WERI-Rb-1 (cell line): ENCODE measurements at regions not wholly inside any gene's neighbourhood (a gene's known extent, or its start where the extent isn't known, plus 50 kb on each side); places are given as distances from the start of the nearest gene placed in this dataset.
A peak's percentile ranks its signal among the peaks of the same experiment; 100 is the strongest.

Experiments
- DNase-seq: peaks from one replicate; pipeline ENCODE4 v3.0.0-alpha.2; 2020
- H3K27ac ChIP-seq: fragments of 250-450 bp; sonication (Bioruptor Pico); 2 replicates; pipeline ENCODE4 v1.5.1; 2020; ENCODE audit warnings: mild to moderate bottlenecking, moderate library complexity
- H3K27me3 ChIP-seq: fragments of 250-450 bp; sonication (Bioruptor Pico); 2 replicates; pipeline ENCODE4 v1.5.1; 2021; ENCODE audit warnings: mild to moderate bottlenecking, low read depth, moderate library complexity; ENCODE audit not compliant: insufficient read depth, severe bottlenecking
- H3K36me3 ChIP-seq: fragments of 250-450 bp; sonication (Bioruptor Pico); 2 replicates; pipeline ENCODE4 v1.5.1; 2020; ENCODE audit warnings: mild to moderate bottlenecking, moderate library complexity
- H3K4me3 ChIP-seq: 2 replicates; pipeline ENCODE4 v1.5.1; 2011; ENCODE audit warnings: low read depth, mild to moderate bottlenecking, control low read depth, low read length
- H3K9me3 ChIP-seq: fragments of 250-450 bp; sonication (Bioruptor Pico); 2 replicates; pipeline ENCODE4 v1.5.1; 2021; ENCODE audit warnings: mild to moderate bottlenecking, moderate library complexity; ENCODE audit not compliant: severe bottlenecking
- CTCF ChIP-seq: IDR thresholded peaks from 2 replicates; pipeline ENCODE4 v1.5.1; 2011; ENCODE audit warnings: low read depth, mild to moderate bottlenecking, control low read depth, inconsistent platforms, low read length

DNA sequence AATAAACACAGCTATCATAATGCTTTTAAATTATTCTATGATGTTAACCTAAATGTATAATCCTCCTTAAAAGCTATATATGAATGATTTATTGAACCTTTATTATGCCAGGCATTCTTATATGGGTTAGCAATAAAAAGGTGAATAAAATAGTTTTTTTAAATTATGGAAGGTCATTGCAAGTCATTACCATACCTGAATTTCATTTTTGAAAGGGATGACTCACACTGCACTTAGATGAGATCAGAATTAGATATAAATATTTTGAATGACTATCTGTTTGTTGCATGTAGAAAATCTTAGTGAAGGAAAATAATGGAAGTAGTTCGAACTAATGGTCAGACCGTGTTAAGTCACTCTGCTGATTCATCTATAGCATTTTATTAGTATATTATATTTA is 822.3 kb downstream of the LUZP2 start:
- no peak for TF ChIP-seq CTCF
- Histone ChIP-seq H3K36me3 (no peaks in the 10 kb centered on the region), H3K9me3 (no peaks in the 10 kb centered on the region), H3K27me3 (peaks cover 3% of the 10 kb centered on the region), H3K27ac (no peak overlapping the region), H3K4me3 (no peak overlapping the region)
- DNase-seq = no peak

DNA sequence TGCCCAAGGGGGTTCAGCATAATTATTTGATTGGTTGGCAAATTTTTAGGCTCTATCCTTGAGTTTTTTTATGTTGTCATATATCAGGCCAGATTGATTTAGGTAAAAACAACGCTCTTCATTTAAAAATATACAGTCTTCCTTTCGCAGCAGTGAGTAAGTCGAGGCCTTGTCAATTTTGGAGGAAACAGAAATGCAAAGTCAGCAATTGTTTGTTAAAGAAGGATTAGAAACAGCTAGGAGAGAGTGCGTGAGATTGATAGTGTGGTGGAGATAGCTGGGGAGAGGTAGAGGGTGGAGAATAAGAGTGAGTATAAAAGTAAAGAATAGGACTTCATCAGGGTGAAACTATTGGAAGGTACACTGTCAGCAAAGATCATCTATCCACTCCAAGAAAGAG is 830.8 kb downstream of the LUZP2 start:
- DNase-seq = no peak
- Histone ChIP-seq H3K9me3 (no peaks in the 10 kb centered on the region), H3K4me3 (no peak overlapping the region), H3K36me3 (no peaks in the 10 kb centered on the region), H3K27ac (no peak overlapping the region), H3K27me3 (no peaks in the 10 kb centered on the region)
- no peak for TF ChIP-seq CTCF

DNA sequence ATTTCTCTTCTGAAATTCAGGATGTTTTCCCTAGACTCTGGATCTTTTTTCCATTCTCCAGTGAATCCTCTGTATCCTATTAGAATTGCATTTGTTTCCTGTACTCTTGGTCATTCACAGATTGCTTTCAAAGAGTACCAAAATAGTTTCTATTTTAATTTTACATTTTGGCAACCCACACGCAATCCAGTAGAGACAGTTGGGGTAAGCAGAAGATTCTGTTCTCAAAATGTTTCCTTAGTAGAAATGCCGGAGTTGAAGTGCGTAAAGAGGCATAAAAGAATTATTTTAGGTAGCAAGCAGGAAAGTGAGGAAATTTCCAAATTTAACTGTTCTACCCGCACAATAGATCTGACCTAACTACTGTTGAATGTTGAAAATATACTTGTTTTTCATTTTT is 842.4 kb downstream of the LUZP2 start:
- no peaks in the 10 kb centered on the region for H3K27me3 ChIP-seq
- H3K9me3 ChIP-seq = no peaks in the 10 kb centered on the region
- no peak for DNase-seq
- no peak overlapping the region for H3K27ac ChIP-seq
- TF ChIP-seq CTCF = no peak
- no peaks in the 10 kb centered on the region for H3K36me3 ChIP-seq
- H3K4me3 ChIP-seq = no peak overlapping the region

DNA sequence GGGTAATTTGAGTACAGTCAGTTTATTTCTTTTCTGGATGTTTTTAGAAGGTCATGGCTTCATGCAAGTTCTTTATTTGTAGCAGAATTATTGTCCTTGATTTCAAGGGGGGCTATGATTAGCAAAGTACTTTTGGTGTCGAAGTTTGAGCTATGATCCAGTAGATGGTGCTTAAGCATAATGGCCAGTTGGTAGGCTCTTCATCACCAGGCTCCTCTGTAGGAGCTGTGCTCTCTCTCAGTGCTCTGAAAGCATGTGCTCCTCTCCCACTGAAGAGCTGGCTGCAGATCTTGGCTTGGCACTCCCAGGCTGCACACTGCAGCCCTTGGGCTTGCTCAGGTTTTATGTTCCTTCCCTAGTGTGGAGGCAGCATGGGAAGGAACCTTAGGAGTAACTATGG is 852.7 kb downstream of the LUZP2 start:
- H3K27ac ChIP-seq = no peak overlapping the region
- H3K9me3 ChIP-seq = no peaks in the 10 kb centered on the region
- no peaks in the 10 kb centered on the region for H3K36me3 ChIP-seq
- TF ChIP-seq CTCF = no peak
- peaks cover 3% of the 10 kb centered on the region for H3K27me3 ChIP-seq
- H3K4me3 ChIP-seq = no peak overlapping the region
- DNase-seq = no peak

- DNase-seq = peak; percentile 42
- Histone ChIP-seq H3K27ac (no peak overlapping the region; the same call in 1 of the 2 replicates), H3K9me3 (no peaks in the 10 kb centered on the region), H3K4me3 (no peak overlapping the region), H3K36me3 (no peaks in the 10 kb centered on the region), H3K27me3 (peaks cover 3% of the 10 kb centered on the region)
- no peak for TF ChIP-seq CTCF
Observed at GRCh38 chr11:25350899-25351803, 854.3 kb downstream of the LUZP2 start.

- no peaks in the 10 kb centered on the region for H3K36me3 ChIP-seq
- no peaks in the 10 kb centered on the region for H3K27me3 ChIP-seq
- H3K4me3 ChIP-seq = no peak overlapping the region
- no peaks in the 10 kb centered on the region for H3K9me3 ChIP-seq
- DNase-seq = no peak
- no peak for TF ChIP-seq CTCF
- H3K27ac ChIP-seq = no peak overlapping the region
Observed at GRCh38 chr11:25357133-25357532, 860.3 kb downstream of the LUZP2 start.
